RCC 7860 (cell line): ENCODE measurements at regions not wholly inside any gene's neighbourhood (a gene's known extent, or its start where the extent isn't known, plus 50 kb on each side); places are given as distances from the start of the nearest gene placed in this dataset.
"Not testable (repeated sequence)": the region's sequence is repeated elsewhere in the genome, so short reads cannot be mapped to it uniquely, and the experiment has no call there.

Experiments
- DNase-seq: peaks from one replicate; pipeline ENCODE4 v3.0.0-alpha.2; 2015; ENCODE audit warnings: low spot score
- FAIRE-seq: peaks from 2 replicates; lab custom pipeline; 2012; peaks lifted over from hg19 to GRCh38; lab: Jason Lieb, UNC

DNA sequence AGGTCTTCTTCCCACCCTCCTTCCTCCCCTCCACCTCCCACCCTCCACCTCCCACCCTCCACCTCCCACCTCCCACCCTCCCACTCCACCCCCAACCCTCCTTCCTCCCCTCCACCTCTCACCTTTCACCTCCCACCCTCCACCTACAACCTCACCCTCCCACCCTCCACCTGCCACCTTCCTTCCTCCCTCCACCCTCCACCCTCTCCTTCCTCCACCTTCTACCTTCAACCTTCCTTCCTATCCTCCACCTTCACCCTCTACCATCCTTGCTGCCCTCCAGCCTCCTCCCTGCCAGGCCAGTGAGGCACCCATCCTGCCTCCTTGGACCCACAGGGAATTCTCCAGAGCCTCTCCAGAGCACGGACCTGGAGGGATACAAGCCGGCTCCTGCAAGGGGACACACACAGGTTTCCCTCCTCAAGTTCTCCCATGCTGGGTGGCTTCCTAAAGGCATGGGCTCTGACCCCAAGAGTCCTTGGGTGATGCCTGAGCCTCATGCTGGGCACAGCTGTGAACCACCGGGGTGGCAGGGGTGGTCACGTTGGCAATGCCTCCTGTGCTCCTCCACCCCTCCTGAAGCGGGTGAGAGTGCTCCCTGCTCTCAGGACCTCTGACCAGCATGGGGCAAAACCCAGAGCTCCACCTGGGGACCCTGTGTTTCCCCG lies 293.0 kb downstream of the NDUFA10 start:
- FAIRE-seq = no peak
- no peak for DNase-seq

DNA sequence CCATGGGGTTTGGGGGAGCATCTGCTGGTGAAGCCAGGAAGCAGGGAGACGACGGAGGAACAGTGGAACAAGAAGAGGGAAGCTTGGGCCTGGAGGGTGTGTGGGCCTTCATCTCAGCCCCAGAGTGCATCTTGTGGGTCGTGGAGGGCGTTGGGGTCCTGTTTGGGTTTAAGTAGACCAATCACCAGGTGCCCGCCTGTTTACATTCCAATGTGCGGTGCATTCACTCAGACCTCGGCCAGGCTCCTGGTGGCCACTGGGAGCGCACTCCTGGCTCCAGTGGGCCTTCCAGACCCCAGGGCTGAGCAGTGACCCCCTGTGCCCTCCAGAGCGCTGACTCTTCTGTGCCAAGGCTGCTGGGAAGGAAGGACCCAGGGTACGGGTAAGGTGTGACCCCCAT lies 293.7 kb downstream of the NDUFA10 start:
- no peak for DNase-seq
- FAIRE-seq = no peak

DNA sequence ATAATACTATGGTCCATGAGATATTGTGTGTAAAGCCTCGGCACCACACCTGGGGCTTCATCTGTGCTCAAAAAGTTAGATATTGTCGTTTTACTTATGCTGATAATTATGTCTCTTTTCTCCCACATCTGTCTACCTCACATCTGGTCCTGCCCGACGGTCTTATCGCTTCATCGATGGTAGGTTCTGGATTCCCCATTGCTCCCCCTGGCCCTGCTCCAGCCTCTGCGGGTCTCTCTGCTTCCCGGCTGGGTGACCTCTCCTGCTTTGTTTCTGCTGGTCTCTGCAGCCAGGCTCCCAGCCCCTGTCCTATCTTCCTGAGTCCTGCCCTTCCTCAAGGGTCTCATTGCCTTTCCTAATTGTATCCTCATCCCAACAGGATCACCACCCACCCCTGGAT lies 294.2 kb downstream of the NDUFA10 start:
- DNase-seq (no peak), FAIRE-seq (no peak)

DNA sequence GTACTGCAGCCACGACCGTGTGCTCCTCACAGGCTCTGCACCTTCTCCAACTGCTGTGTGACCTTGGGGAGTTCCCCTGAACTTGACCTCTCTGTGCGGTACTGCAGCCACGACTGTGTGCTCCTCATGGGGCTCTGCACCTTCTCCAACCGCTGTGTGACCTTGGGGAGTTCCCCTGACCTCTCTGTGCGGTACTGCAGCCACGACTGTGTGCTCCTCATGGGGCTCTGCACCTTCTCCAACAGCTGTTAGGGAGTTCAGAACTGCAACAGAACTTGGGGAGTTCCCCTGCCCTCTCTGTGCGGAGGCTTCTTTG lies 294.6 kb downstream of the NDUFA10 start:
- not testable (repeated sequence) for FAIRE-seq, DNase-seq

DNA sequence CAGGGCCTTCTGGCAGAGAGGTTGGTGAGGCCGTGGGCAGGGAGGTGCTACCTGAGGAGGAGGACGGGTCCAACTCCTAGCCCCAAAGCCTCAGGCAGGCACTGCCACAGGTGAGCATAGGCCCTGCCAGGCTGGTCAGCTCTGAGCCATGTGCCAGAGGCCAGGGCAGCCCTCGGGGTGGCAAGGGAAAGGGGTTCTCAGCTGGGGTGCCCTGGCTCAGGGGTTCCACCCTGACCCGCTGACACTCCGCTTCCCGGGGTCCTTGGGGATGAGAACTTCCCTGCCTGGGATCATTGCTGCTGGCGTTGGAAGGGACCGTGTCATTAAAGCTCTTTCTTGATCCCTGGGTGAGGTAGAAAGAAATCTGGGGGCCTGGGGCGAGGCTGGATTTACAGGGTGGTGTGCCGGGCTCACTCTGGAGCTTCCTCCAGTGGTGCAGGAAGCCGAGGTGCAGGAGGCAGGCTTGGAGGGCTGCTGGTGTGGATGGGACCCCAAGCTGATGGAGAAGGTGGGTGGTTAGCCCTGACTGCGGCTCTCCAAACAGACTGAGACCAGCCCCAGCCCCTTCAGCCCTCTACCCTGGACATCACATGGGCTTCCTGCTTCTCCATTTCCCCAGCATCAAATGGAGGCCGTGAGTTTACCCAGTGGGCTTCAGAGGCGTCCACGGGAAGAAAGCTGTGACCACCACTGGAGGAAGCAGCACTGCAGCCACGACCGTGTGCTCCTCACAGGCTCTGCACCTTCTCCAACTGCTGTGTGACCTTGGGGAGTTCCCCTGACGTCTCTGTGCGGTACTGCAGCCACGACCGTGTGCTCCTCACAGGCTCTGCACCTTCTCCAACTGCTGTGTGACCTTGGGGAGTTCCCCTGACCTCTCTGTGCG lies 295.2 kb downstream of the NDUFA10 start:
- no peak for FAIRE-seq
- DNase-seq = no peak

DNA sequence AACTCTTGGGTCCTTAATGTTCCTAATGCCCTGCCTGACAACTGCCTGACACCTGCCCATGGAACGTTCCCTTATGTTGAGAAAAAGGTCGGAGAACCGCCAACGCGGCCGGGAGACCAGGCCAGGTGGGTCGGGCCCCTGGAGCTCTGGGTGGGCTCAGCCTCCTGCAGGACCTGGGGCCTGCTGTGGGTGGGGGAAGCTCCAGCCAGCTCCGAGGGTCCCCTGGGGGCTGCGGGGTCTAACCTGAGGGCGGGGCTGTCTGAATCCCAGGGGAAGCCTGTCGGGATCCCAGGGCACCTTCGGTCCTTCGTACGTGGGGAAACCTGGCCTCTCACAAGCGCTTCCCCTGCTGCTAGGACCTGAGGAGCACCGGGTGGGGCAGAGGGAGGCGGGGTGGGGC lies 296.0 kb downstream of the NDUFA10 start:
- no peak for DNase-seq
- no peak for FAIRE-seq

DNA sequence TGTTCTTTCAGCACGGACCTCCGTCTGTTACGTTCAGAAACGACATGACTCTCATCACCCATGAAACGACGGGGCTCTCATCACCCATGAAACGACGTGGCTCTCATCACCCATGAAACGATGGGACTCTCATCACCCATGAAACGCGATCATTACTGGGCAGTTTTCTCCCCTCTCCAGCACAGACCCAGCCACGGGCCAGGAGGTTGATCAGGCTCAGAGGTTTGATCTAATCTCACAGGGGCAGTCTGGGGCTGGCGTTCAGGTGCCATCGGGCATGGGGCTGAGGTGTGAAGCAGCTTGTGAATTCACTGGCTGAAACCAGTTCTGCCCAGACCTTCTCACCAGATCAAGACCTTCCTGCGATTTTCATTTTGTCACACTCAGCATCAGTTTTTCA lies 296.4 kb downstream of the NDUFA10 start:
- DNase-seq = no peak
- no peak for FAIRE-seq

DNA sequence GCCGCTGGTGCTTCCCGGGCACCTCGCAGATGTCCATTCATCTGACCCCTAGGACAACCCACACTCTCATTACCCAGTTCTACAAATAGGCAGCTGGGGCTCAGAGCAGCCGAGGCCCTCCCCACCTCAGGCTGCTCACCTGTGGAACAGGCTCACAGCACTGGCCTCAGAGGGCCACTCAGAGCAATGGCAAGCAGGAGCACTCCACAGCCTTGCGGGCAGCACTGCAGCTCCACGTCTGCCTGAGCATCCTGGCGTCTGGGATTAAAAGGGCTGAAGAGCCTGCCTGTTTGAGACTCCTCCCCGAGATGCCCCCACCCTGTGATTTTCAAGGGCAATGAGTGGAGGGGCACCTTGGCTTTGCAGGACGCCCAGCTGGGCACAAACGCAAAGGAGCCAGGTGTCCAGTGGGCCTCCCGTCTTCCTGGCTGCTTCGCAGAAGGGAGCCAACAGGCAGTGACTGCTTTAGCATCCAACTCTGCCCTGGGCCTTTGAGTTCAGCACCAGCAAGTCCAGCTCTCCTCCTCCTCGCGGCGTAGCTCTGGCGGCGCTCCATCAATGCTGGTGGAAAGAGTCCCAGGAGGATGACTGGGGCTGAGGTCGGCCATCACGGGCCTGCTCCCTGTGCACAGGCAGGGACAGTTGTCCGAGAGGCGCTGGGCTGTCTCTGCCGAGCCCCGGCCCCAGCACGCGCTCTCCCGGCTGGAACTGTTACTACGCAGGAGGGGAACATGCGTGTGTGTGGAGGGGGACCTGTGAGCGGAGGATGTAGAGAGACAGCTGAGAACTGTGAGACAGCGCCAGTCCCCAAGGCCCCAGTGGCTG lies 297.2 kb downstream of the NDUFA10 start:
- DNase-seq (no peak), FAIRE-seq (no peak)

DNA sequence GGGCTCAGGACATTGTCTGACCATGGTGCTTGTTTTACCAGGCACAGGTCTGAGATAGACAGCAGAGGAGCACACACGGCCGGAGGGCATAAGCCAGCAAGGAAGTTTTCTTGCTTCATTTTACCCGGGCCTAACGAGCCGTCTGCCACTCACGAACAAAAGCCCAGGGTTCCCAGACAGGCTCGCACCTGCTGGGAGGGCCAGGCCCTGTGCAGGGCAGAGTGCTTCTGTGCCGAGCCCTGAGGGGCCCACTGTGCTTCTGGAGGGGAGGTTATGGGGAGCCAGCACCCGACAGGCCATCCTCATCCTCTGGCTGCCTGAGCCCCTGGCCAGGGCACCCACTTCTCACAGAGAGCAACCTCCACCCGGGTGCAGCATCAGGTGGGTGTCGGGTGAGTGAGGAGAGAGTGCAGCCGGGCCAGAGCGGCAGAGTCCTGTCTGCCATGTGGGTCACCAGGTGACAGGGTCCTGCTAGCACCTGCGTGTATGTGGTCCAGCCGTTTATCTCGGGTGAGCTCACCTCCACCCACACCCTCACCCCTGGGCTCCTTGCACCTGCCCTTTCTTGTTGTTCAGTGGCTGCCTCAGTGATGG lies 297.9 kb downstream of the NDUFA10 start:
- FAIRE-seq = no peak
- no peak for DNase-seq

DNA sequence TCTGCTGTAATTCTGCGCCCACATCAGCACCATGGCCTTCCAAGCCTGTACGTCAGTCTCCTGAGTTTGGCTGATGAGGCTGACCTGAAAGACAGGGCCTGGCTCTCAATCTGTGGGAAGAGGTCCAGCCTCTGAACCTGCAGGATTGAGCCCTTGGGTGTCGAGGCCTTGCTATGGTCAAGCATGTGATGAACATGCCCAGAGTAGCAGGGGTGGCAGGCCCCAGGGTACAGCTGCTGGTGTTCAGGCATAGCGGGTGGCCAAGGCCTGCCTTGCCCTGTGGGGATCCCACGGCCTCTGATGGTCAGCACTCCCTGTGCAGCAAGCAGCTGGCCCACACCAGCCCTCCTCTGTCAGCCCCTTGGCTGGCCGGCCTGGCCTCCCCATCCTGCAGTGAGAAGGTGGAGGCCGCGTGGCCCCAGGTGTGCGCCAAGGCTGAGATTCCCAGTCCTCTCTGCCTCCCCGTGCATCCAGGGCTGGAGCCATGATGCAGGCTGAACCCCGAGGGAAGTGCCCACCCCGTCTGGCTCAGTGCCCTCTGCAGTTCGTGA lies 298.4 kb downstream of the NDUFA10 start:
- DNase-seq (no peak), FAIRE-seq (no peak)

DNA sequence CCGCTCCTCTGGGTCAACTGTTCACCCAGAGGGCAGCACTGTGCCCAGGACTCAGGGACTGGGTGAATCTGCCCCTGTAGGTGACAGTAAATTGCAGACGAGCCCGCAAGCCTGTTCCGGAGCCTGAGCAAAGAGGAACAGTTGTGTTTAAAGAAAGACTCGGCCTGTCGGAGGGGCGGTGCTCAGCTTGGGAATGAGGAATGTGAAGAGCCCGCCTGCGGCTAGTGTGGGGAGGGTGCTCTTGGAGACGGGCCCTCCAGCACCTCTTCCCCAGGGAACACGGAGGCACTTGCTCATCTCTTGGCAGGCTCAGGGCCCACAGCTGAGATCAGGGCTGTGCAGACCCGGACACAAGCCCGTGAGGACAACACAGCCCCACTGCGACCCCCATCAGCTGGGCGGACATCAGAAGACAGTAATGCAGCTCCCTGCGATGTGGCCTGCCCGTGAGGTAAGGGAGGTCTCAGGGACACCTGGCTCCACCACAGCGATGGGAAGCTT lies 299.0 kb downstream of the NDUFA10 start:
- FAIRE-seq = no peak
- no peak for DNase-seq

DNA sequence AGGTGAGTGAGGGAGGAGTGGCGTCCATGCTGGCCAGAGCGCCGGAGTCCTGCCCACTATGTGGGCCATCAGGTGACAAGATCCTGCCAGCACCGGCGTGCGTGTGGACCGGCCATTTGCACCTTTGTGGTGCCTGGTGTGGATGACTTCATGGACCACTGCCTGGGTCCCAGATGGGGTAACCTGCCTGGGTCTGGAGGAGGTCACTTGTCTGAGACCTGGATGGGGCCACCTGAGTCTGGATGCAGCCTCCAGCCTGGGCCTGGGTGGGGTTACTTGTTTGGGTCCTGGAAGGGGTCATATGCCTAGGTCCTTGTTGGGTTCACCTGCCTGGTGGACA lies 299.6 kb downstream of the NDUFA10 start:
- DNase-seq (no peak), FAIRE-seq (no peak)

DNA sequence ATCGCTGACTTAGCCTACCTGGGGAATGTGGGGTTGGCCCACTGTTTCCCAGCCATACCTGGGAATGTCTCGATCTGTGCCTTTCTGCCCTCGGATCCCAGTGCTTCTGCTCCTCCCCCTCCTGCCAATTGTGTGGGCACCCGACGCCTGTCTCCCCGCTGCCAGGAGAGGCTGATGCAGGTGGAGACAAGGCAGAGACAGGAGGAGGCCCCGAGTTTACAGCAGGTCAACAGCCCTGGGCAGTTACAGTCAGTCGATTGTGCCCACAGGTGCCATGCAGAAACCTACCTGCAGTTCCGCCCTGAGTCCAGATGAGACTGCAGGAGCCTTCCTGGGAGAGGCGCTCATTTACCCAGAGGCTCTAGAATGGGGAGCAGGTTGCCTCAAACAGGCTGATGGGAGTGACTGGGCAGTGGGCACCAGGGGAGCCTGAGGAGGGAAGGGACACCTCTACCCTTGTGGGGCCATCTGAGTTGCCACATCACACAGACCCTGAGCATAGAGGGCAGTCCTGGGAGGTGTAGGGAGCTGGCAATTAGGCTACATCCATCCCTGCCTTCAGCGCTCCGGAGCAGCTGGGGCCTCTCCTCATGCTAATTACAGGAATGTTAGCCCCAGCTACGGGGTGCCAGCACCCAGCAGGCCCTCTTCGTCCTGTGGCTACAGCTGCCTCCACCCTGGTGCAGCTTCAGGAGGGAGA lies 300.1 kb downstream of the NDUFA10 start:
- no peak for DNase-seq

DNA sequence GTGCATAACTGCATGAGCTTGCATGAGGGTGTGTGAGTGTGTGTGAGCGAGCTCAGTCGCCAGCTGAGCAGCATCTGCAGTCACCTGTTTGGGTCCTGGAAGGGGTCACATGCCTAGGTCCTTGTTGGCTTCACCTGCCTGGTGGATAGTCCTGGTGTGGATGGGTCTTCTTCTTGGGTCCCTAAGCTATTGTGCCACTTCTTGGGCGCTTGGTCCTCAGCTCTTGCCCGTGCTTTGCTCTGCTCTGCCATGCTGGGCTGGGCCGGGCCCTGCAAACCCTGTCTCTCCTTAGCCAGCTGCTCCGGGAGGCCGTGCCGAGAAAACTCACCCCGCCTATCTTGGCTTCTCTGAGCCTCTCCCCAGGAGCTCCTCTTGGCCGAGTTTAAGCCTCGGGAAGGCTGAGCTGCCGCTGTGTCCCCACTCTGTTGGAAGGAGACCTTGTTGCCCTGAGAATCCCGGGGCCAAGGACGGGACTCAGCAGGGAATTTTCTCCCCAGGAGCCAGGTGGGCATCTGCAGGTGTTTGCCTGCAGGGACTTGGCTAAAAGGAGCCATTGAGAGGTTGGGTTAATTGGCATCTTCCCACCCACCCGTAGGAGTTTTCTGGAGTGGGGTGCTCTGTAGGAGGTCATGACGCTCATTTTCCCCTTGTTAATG lies 300.8 kb downstream of the NDUFA10 start:
- no peak for DNase-seq

More for the DNA sequence above, 300.1 kb downstream of the NDUFA10 start:
- FAIRE-seq = no peak

DNA sequence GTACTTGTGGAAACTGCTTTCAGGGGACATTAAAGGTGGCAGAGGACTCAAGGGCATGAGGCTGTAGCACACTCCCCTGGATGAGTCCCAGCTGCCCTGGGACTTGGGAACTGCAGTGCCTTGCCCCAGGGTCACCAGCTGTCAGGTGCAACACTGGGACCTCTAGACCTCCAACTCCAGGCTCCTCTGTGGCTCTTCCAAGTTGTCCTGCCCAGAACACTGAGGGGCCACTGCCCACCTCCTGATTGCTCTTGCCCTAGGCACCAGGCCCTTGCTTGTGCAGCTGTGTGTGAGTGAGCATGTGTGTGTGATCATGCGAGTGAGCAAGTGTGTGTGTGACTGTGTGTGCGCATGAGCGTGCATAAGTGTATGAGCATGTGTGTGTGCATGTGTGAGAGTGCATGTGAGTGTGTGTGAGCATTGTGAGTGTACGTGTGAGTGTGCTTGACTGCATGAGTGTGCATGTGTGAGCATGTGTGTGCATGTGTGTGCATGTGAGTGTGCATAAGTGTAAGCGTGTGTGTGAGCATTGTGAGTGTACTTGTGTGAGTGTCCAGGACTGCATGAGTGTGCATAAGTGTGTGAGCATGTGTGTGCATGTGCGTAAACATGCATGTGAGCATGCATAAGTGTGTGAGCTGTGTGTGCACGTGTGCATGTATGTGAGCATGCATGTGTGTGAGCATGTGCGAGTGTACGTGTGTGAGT lies 301.5 kb downstream of the NDUFA10 start:
- no peak for DNase-seq
- FAIRE-seq = no peak

More for the DNA sequence above, 300.8 kb downstream of the NDUFA10 start:
- FAIRE-seq = no peak

DNA sequence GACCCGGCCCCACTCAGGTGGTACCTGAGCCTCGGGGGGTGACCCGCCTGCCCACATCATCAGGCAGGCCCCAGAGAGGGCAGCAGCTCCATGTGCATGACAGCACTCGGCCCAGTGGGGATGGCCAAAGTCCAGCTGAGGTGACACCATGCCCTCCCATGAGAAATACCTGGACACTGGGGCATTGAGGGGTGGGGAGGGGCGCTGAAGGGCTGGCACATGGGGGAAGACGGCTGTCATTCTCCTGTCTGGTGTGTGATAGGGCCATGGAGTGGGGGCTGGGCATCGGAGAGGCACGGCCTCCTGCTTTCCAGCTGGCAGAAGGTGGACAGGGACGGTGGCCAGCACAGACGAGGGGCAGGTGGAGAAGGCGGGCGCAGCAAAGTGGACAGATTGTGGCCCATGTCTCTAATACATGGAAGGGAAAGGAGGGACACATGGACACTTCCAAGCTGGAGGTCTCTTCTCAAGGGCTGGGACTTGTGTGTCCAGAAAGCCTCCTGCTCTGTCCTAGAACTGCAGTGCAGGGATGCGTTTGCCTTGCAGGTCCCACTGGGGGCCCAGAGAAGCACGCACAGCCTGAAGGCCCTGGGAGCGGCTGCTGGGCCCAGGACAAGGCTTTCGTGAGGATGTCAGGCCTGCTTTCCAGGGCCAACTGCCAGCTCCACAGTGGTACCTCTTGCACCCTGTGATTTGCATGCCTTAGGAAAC lies 302.2 kb downstream of the NDUFA10 start:
- FAIRE-seq = no peak
- no peak for DNase-seq

DNA sequence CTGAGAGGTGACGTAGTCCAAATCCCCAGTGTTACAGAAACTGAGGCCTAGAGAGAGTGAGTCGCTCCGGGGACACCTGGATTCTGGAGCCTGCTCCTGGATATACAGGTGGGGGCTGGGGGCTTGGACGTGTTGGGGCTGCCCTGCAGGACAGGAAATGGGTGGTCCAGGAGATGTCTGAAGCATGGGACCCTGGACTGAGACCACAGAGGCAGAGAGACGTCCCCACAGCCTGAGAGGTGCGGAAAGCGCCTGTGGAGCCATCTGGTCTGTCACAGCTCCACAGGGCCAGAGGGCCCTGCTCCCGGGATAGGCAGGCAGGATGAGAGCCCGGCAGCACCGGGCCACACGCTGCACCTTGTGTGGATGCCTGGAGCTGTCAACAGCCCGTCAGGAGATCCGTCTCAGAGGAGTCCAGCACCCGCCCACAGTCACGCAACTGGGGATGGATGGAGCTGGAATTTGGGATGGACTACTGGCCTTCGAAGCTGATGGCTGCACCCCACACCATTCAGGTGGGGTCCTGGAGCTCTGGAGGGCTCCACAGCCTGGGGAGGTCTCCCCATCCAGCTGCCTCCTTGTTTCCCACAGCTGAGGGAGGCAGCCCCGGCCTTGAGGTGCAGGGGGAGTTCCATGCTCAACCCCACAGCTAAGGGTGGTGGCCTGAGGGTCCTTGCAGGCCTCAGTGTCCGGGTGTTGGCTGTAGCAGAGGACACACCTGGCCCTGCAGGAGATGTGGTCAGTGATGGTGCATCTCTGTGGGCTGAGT lies 303.0 kb downstream of the NDUFA10 start:
- DNase-seq (no peak), FAIRE-seq (no peak)

DNA sequence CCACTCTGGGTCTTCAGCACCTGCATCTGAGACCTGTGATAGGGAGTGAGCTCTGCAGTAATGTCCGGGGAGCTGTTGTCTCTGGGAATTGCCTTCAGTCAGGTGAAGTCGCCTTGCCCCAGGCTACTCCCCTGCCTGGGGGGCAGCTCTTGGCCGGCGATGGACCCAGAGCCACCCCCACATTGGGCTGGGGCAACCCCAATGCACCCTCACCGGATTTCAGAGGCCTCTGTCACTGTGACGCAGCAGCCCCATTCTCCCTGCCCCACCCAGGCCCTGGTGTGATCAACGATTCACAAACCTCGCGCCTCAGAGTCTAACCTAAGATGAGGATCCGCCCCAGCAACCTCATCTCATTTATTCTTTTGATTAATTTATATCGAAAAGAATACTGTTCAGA lies 303.6 kb downstream of the NDUFA10 start:
- no peak for FAIRE-seq
- DNase-seq = no peak
